Islet precursor cell (in vitro differentiated cells): ENCODE measurements at regions not wholly inside any gene's neighbourhood (a gene's known extent, or its start where the extent isn't known, plus 50 kb on each side); places are given as distances from the start of the nearest gene placed in this dataset.

ENCODE experiments used
- DNase-seq: peaks from one replicate; pipeline ENCODE4 v3.0.0-alpha.2; 2018

DNA sequence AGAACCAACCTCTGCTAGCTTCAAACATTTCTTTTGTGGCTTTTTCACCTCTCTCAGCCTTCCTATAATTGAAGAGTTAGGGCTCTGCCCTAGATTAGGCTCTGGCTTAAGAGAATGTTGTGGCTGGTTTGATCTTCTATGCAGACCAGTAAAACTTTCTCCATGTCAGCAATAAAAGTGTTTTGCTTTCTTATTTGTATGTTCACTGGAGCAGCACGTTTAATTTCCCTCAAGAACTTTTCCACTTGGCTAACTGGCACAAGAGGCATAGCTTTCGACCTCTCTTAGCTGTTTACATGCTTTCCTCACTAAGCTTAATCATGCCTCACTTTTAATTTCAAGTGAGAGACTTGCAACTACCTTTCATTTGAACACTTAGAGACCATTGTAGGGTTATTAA, 964.7 kb downstream of the ROBO2 start:
- no peak for DNase-seq

DNA sequence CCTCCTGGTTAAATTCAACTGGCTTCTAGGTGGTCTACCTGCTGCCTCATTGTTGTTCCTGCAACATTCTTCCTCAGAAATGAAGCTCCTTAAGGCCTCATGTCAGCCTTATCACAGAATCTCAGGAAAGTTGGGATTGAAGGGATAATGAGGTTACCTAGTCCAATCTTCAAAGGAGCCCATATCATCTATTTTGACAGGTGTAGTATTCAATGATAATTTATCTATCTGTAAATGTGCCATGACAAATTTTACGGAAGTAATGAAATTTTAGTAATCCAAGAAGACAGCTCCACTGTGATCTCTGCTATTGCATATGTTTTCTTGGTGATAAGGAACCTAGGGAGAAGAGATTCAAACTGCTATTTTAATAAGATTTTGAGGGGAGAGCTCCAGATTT, 973.8 kb downstream of the ROBO2 start:
- no peak for DNase-seq

DNA sequence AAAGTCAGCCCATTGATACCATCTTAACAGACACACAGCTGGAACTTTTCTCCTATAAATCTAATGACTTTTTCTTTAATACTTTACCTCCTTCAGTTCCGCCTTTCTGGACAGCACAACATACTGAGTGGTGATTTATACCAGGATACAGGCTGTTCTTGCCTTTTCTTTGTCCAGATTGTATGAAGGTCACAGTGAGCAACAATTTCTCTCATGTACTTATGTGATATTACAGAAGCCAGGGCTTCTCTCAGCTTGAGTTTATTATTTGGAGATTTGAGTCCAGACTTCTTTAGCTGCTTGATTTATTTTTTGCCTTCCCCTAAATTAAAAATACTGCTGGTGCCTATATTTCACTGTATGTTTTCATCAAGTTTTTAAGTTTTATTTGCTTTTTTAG, 976.0 kb downstream of the ROBO2 start:
- DNase-seq, result no peak

DNA sequence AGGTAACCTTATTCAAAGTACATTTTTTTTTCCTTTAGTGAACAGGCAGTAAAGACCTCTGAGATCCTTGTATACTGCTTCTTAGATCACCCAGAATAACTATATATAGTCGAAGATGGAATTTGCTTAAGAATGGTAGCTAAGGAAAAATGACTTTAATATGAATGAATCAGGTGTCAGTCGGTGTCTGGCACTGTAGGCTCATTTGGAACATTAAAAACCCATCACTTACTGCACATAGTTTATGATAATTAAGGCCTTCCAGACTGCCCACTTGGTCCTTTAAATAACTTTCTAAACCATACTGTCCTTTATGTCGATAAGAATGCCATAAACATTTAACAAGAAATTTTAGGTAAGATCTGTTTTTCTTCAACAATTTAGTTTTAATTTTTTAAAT, 981.8 kb downstream of the ROBO2 start:
- no peak for DNase-seq

DNA sequence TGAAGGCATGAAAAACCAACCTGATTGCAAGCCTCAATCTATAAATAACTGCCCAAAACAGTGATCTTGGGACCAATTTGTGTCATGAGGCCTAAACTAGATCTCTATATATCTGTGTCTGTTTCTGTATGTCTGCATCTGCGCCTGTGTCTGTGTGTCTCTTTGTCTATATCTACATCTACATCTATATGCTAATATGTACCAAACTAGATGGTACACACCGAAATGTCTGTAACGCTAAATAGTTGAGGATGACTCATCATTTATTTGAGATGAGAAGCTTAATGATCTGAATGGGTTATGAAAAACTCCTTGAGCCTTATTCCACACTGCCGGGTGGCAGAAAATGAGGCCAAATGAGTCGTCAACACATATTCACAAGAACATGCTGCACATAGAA, 982.3 kb downstream of the ROBO2 start:
- no peak for DNase-seq

DNA sequence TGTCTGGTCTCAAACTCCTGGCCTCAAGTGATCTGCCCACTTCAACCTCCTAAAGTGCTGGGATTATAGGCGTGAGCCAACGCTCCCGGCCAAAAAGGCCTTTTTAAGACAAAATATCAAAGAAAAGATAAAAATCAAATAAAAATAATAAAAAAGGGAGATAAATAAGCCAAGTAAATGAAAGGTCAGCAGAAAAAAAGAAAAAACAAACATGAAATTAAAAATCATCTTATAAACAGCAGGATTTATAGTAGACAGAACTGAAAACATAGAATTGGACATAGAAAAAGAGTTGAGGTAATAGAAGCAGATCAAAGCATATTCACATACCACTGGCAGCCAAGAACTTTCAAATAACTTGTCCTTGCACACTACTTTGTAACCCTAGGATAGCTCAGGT, 983.4 kb downstream of the ROBO2 start:
- DNase-seq, result no peak

DNA sequence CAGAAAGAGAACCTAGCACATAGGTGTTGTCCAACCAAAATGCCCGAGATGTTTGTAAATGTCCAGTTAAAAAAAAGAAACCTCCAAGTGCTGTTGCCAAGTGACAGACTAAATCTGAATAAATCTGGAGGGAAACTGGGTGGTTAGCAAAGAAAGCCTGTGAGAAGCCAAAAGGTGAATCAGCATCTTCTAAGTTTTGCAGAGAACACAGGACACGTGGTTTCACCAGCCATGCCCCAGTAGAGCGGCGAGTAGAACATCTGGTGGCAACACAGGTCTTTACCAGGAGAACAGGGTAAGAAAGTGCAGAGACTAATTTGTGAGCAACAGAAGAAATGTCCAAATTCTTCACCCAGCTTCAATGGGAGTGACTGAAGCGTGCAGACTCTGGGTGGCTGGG, 986.0 kb downstream of the ROBO2 start:
- DNase-seq, result no peak

DNA sequence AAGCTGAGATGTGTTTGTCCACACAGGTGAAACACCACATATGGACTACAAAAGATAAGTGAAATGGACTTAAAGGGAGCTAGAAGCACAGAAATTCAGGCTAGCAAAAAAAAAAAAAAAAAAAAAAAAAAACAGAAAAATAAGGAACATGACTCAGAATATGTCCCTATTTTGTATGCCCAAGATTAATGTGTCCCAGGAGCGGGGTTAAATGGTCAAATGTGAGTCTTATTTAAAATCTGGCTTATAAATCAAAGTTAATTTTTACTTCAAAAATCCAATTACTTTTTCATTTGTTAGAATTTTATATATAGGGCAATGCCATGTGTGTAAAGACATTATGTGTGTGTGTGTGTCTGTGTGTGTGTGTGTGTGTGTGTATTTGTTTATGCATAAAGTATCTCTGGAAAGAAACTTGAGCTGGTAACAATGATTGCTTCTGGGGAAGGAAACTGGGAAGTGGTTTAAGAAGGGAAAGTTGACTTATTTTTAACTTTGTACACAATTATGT, 986.5 kb downstream of the ROBO2 start:
- DNase-seq, result no peak

DNA sequence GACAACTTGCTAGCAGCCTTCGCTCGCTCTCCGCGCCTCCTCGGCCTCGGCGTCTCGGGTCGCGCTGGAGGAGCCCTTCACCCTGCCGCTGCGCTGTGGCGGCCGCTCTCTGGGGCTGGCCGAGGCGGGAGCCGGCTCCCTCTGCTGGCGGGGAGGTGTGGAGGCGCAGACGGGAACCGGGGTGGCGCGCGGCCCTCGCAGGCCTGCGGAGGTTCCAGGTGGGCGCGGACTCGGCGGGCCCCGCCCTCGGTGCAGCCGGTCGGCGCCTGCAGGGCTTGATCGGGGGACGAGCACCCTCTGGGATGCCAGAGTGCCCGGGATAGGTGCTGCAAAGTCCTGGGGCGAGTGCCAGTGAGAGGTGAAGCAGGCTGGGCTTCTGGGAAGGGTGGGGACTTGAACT, 989.9 kb downstream of the ROBO2 start:
- no peak for DNase-seq

DNA sequence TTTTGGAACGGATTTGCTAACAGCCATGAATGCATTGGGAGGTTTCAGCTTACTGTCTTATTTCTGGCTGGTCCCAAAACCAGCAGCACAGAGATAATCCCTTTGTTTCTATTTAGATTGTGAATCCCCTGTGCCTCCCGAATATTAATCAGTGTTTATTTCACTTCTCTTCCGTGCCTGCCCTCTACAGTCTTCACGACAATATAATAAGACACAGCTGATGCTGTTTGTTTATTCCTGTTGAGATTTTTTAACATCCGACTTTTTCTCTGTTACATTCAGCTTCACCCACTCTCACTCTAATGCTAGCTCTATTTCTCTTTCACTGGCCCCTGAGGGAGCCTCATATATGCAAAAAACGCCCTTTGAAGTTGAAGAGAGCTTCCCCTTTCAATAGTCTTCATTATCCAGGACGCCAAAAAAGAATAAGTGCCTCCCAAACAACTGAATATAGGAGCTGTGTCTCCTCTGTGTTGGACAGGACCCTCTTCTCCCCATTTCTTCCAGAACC, 995.3 kb downstream of the ROBO2 start:
- no peak for DNase-seq

DNA sequence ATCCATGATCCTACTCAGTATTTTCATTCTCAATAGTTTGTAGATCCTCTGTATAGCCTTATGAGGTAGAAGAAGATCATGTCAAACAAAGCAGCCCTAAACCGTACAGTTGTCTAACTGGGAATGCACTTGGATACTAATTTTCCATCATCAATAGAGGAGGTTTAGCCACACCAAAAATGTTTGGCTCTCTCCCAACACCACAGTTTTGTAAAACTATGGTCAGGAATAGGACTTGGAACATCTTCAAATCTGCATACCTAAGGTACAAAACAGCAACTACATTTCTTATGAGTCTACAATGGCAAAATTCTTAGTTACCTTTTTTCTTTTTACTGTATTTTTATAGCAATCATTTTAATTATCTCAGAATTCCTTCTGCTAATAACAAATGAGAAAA, 1001.6 kb downstream of the ROBO2 start:
- no peak for DNase-seq

DNA sequence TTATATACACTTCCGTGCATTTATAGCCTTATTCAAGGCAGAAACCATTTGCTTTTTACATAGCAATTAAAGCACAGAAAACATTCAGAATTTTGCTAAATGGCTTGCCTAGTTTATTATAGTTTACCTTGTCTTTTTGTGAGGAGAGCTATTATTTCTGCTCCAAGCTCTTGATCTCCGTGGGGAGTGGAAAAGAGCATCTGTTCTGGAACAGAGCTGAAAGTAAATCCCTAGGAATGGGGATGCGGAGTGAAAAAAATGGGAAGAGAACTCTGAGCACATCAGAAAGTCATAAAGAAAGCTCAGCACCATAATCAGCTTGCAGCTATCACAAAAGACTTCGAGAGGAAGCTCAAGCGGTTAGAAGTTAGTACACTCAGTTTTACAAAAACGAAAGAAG, 1006.7 kb downstream of the ROBO2 start:
- no peak for DNase-seq

DNA sequence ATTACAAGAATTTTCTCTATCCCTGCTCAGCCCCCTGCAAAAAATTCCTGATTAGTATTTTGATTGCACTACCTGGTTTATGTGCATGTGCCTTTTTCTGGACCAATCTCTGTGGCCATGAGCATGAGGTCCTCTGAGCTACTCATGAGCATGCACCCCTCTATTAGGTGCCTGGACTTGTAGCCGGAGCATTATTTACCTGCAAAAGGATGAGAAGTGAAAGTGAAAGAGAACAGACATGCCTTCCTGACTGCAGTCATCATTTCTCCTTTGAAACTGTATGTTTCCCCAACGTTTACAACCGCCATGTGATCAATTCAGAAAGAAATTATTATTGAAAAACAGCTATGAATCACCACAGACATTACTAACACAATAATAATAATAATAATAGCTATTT, 1008.8 kb downstream of the ROBO2 start:
- DNase-seq, result no peak

DNA sequence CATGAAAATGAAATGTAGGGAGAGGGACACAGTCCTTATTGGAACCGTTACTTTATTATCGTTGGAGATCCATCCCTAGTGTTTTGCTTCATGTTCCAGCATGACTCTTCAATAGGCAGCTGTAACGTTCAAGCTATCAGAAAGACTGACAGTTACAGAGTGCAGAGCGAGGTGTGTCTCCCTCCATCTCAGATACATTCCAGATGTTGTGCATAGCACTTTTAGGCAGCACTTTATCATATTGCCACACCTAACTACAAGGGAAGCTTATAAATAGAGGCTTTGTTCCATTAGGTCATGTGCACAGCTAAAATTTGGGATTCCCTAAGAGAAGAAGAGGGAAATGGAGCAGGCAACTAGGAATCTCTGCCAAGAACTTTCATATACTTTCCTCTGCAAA, 1009.6 kb downstream of the ROBO2 start:
- no peak for DNase-seq

DNA sequence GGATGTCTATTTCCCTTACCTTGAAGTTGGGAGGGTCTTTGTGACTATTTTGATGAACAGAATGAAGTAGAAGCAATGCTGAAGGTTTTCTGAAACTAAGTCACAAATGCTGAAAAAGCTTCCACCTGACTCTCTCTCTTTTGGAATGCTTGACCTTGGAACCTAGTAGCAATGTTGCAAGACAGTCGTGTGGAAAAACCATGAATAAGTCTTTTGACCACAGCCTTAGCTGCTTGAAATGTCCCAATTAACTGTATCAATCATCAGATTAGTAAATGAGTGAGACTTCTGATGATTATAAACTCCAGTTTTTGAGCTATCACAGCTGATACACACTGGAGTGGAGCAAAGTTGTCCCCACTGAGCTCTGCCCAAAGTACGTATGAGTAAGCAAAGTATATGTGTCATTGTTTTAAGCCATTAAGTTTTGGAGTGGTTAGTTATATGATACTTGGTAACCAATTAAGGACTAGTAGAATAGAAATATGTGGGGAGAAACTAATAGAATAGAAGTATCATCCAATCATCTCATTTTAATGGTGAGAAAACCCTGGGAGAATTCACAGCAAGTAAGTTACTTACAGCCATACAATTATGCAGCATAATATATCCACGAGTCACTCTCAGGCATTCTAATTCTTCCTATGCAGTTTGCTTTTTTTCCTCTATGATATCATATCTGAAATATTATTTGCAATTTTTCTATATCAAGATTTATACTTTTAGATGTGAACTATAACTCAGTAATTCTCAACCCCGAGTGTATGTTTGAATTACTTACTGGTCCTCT, 1010.6 kb downstream of the ROBO2 start:
- DNase-seq, result no peak

DNA sequence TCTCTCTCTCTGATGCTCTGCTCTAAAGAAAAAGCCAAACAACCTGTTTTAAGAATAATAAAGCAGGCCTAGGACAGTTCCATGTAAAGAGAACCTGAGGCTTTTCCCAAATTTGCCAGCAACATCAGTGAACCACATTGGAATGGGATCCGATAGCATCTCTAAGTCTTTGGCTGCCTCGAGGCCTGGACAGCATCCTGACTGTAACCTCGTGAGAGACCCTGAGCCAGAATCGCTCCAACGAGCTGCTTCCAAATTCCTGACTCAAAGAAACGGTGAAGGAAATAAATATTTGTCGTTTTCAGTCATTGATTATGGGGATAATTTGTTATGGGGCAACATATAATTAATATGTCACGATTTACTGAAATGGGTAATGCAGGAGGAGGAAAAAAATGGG, 1012.8 kb downstream of the ROBO2 start:
- no peak for DNase-seq

DNA sequence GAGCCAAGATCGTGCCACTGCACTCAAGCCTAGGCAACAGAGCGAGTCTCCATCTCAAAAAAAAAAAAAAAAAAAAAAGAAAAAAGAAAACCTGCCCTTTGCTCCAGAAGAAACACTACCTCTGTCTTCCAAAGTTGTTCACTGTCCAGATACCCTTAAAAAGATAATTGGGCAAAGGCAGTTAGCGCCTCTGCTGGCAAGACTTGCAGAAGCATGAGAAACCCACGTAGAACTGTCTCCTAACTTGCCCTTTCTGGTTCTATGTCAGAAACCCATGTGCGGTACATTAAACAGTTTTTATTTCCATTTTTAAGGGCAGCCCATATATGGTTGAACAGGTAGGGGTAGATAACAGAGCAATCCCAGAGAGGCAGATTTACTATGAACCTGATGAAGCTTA, 1026.4 kb downstream of the ROBO2 start:
- no peak for DNase-seq

DNA sequence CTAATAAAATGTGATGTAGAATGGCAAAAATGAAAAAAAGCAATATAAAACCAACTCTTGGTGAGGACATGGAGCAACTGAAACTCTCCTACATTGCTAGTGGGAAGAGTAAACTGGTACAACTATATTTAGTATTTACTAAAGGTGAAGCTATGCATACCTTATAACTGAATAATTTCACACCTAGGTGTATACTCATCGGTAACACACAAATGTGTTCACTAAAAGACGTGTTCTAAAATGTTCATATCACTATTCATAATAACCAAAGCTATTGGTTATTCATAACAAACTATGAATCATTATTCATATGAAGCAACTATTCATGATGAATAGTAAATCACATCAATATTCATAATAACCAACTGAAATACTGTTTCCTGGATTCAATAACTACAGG, 1030.3 kb downstream of the ROBO2 start:
- DNase-seq, result no peak

DNA sequence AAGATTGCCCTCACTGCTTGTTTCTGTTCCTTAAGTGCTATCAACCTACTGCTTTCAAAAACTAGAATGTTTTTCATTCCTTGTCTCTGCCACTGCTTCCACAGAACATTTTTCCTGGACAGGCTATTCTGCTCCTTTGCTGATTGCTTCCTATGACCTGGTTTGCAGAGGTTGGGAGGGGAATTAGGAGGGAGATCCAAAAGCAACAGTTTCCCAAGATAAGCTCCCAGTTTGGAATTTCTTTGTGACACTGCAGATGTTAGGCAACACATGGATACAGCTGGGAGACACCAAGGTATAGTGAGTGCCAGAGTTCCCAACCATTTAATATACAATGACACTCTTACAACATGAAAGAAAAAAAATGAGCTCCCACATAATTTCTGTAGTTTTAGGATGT, 1036.5 kb downstream of the ROBO2 start:
- no peak for DNase-seq

DNA sequence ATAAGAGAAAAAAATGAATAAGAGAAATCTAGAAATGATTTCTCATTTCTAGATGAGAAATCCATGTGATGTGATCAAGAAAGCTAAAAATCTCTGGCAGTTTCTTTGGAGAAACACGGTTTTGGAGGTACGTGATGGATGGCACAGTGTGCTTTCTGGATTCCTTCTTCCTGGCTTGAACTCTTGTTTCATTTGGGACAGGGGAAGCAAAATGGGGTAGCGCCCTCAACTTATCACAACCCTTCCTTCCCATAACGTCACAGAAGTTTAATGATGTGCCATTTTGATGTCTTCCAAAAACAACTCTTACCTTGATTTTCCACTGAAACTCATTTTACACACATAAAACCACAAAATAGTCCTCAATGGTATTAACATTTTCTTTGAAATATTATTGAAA, 1037.3 kb downstream of the ROBO2 start:
- no peak for DNase-seq

DNA sequence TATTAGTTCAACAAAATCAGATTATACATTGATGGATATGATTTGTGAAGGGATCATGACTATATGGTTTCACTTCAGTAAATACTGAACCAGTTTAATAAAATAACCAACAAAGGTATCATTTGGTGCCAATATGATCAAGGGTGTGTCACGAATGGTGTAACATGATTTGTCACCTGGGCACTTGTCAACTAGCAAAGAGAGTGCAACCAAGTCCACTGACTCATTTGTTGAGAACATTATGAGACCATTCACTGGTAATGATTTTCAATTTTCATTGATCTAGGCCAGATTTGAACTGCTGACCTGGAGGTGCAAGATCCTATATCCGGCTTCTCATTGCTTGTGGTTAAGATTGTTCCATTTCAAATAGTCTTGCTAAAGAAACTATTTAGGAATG, 1037.9 kb downstream of the ROBO2 start:
- DNase-seq, result no peak

DNA sequence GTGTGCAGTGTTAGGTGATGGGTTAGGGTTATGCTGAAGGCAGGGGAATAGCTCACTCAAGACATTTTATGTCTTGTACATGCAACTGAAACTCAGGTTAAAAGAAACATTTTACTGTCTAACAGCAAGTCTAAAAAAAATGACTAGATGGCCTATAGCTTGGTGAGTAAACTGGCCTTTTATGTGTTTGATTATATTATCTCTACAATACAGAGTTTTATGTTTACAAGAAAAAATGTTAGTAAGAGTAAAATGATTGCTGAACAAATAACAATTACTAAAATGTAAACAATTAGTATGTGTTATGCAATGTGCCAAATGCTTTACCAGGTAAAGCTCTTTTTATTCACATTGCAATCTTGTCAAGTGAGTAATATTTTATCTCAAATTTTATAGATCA, 1039.6 kb downstream of the ROBO2 start:
- DNase-seq, result no peak

DNA sequence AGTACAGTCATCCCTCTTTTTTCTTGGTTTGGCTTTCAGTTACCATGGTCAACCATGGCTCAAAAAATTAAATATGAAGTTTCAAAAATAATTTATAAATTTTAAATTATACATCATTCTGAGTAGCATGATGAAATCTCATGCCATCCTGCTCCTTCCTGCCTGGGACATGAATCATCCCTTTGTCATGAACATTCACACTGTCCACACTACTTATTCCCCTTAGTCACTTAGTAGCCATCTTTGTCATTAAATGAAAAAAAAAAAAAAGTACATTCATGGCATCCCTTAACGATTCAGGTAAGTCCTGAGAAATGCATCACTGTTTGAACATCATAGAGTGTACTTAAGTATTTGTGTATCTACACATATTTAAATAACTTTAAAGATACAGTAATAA, 1046.3 kb downstream of the ROBO2 start:
- no peak for DNase-seq

DNA sequence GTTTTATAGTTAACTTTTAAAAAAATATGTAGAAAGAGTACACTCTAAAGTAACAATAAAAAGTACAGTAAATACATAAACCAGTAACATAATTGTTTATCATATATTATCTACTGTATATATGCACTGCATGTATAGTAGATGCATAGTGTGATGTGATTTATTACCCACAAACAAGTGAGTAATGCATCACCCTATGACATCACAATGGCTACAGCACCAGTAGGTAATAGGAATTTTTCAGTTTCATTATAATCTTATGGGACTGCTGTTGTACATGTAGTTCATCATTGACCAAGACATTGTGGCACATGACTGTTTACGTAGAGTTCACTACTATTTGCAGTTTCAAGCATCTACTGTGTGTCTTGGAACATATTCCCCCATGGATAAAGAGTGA, 1047.2 kb downstream of the ROBO2 start:
- DNase-seq, result no peak

DNA sequence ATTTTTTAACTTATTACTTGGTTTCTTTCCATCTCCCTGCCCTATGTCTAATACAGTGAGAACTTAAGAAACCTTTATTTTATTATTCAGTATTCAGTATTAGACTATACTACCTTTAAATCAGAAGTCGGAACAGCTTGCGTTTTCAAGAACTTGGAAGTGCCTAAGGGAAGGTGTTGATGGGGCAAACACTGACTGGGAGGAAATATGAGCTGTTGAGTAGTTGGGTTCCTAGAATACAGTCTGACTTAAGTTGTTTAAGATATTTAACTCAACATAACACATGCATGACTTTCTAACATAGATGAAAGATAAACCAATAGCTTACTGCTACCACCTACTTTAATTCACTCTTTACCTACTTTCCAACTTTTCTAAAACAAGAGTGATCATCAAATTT, 1048.1 kb downstream of the ROBO2 start:
- no peak for DNase-seq
